ENCODE measurements at regions not wholly inside any gene's neighbourhood (a gene's known extent, or its start where the extent isn't known, plus 50 kb on each side); places are given as distances from the start of the nearest gene placed in this dataset.

- no peak for DNase-seq
- in situ Hi-C loops (cut with MboI; ENCODE audit: low pct_unique_long_range_greater_than_20kb, low sequenced_read_pairs), result no loop called here
Measured at GRCh38 chr7:69180662-69181061, 417.6 kb upstream of the AUTS2 start.

DNA sequence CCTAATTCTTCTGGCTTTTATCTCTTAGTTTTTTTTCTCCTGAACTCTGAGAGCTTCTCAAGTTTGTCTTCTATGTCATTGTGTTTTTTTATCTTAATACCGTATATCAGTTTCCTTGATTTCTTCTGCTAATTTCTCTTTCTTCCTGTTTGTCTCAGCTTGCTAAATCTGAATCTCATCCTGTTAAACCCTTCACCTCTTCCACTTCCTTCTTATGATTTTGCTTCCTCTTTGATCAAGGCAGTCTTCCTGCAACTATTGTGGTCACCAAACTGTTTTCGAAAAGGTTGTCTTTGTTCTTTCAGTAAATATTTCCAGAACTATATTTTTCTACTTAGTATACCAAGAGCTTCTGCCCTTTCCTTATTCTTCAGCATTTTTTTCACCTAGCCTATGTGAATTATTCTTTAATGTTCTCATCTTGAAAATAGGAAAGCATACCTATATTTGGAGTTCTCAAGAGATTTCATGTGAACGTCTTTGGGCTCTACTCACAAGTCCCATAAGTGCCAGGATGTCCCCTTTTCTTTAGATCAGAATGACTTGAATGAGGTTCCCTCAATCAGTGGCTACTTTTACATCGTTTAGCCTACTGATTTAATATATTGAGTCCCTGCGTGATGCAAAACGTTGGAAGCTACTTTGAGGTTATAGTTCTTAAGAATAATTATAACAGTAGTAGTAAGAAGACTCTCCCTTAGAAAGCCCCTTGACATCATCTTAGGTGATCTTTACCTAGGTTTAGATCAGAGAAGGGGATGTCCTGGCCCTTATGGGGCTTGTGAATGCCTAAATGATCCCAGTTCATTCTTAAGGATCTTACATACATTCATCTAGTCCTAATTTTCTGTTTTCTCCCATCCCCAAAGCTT, 415.4 kb upstream of the AUTS2 start:
- DNase-seq, result no peak
- in situ Hi-C loops (cut with MboI; ENCODE audit: low pct_unique_long_range_greater_than_20kb, low sequenced_read_pairs), result no loop called here

- in situ Hi-C loops (cut with MboI; ENCODE audit: low pct_unique_long_range_greater_than_20kb, low sequenced_read_pairs), result no loop called here
- no peak for DNase-seq
Measured at GRCh38 chr7:69184339-69184738, 413.9 kb upstream of the AUTS2 start.

GRCh38 chr7:69185170-69185569, 413.1 kb upstream of the AUTS2 start:
- in situ Hi-C loops (cut with MboI; ENCODE audit: low pct_unique_long_range_greater_than_20kb, low sequenced_read_pairs), result no loop called here
- DNase-seq, result no peak

- no peak for DNase-seq
- in situ Hi-C loops (cut with MboI; ENCODE audit: low pct_unique_long_range_greater_than_20kb, low sequenced_read_pairs), result no loop called here
Measured at GRCh38 chr7:69186974-69187373, 411.3 kb upstream of the AUTS2 start.

DNA sequence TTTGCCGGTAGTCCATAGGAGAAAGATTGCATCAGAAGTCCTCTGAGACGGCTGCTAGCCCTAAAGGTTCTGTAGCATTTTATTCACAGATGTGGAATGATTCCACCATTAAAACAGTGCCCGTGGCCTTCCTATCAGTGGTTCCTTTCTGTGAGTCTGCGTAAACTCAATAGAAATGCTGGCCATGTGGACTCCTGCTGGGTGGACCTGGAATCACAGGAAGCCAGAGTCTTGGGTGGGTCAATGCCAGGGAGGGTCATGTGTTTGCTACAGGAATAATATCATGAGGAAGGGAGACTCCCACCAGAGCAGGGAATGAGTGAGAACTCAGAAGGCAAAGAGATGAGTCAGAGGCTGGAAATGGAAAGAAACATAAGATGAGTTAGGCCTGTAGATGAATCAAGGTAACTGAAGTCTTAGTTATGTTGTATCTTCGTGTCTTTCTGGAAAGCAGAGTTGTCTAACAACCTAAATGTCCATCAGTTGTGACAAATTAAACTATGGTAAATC, 410.4 kb upstream of the AUTS2 start:
- in situ Hi-C loops (cut with MboI; ENCODE audit: low pct_unique_long_range_greater_than_20kb, low sequenced_read_pairs), result no loop called here

GRCh38 chr7:69189406-69189805, 408.9 kb upstream of the AUTS2 start:
- no peak for DNase-seq
- in situ Hi-C loops (cut with MboI; ENCODE audit: low pct_unique_long_range_greater_than_20kb, low sequenced_read_pairs), result no loop called here

More for the DNA sequence above, 410.4 kb upstream of the AUTS2 start:
- no peak for DNase-seq

DNA sequence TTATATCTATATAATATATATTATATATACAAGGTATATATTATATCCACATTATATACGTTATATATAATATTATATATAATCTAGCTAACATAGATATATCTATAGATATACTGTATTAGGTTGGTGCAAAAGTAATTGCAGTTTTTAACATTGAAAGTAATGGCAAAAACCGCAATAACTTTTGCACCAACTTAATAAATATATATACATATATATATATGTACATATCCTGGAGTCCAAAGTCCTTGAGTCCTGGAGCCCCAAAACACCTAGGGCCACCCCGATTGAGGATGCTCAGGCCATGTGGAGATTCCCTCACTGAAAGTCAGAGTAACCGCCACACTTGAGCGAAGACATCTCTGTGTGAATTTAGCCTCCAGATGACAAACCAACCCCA, 408.2 kb upstream of the AUTS2 start:
- no peak for DNase-seq
- in situ Hi-C loops (cut with MboI; ENCODE audit: low pct_unique_long_range_greater_than_20kb, low sequenced_read_pairs), result no loop called here

GRCh38 chr7:69190763-69191162, 407.5 kb upstream of the AUTS2 start:
- in situ Hi-C loops (cut with MboI; ENCODE audit: low pct_unique_long_range_greater_than_20kb, low sequenced_read_pairs), result no loop called here
- no peak for DNase-seq

DNA sequence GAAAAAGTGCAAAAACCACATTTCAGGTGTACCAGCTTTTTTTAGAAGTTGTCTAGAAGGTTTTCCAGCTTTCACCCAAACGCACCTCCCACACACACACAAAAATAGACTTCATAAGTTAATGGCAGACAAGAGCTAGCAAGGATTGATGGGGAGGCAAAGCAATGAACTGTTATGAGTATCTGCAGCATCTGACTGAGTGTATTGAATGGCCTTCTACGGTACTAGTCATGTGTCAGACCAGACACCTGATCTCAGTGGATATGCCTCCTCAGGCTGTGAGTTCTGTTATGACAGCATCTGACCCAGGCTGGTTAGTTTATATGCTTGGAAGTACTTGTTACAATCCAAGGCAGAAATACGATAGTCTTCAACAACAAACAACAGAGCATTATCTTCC, 406.1 kb upstream of the AUTS2 start:
- in situ Hi-C loops (cut with MboI; ENCODE audit: low pct_unique_long_range_greater_than_20kb, low sequenced_read_pairs), result no loop called here
- DNase-seq, result no peak

DNA sequence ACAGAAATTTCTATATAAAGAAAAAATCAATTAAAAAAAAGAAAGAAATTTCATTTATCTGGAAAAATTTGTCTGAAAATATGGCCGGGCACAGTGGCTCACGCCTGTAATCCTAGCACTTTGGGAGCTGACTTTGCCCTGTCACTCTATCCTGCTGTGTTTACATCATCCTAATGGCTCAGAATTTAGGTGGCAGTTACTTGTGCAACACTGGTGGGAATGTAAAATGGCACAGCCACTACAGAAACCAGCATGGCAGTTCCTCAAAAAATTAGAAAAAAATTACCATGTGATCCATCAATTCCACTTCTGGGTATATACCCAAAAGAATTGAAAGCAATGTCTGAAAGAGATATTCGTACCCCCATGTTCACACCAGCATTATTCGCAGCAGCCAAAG, 405.2 kb upstream of the AUTS2 start:
- in situ Hi-C loops (cut with MboI; ENCODE audit: low pct_unique_long_range_greater_than_20kb, low sequenced_read_pairs), result no loop called here
- DNase-seq, result no peak

DNA sequence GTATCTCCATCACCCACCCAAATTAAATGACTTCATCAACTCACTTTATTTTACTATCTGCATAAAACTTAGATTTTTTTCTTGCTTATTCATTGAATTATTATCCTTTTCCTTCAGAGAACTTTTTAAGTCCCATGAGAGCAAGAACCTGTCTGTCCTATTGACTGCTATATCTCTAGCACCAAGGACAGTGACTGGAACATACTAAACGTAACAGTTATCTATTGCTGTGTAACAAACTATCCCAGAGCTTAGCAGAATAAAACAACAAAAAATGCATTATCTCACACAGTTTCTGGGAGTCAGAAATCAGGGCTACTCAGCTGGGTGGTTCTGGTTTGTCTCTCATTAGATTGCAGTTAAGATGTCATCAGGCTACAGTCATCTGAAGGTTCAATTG, 401.7 kb upstream of the AUTS2 start:
- no peak for DNase-seq
- in situ Hi-C loops (cut with MboI; ENCODE audit: low pct_unique_long_range_greater_than_20kb, low sequenced_read_pairs), result no loop called here

- in situ Hi-C loops (cut with MboI; ENCODE audit: low pct_unique_long_range_greater_than_20kb, low sequenced_read_pairs), result no loop called here
- no peak for DNase-seq
Measured at GRCh38 chr7:69198250-69198649, 400.0 kb upstream of the AUTS2 start.

GRCh38 chr7:69199041-69199440, 399.2 kb upstream of the AUTS2 start:
- in situ Hi-C loops (cut with MboI; ENCODE audit: low pct_unique_long_range_greater_than_20kb, low sequenced_read_pairs), result no loop called here
- no peak for DNase-seq

DNA sequence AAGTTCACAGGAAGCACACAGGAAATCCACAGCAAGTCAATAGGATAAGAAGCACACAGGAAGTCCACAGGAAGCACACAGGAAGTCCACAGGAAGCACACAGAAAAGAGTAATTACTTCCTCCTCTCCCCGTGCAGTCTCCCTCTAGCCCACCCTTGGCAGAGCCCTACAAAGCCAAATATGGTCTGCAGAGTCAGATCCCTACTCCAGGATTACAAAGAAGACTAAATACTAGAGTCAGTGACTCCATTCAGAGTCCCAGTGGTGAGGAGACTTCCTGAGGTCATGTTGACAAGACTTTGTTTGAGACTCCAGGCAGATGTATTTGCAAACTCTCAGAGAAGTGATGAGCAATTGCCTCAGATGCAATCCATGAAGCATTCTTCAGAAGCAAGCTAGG, 398.6 kb upstream of the AUTS2 start:
- in situ Hi-C loops (cut with MboI; ENCODE audit: low pct_unique_long_range_greater_than_20kb, low sequenced_read_pairs), result no loop called here
- DNase-seq, result no peak

DNA sequence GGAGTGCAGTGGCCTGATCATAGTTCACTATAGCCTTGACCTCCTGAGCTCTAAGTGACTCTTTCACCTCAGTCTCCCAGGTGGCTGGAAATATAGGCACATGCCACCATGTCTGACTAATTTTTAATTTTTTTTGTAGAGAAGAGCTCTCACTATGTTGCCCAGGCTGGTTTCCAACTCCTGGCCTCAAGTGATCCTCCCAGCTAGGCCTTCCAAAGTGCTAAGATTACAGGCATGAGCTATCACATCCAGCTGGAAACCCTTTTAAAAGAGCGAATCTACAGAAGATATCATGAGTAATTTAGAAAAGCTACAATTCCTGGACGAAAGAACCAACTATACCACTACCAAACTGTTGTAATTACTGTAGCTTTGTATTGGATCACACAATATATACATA, 394.4 kb upstream of the AUTS2 start:
- in situ Hi-C loops (cut with MboI; ENCODE audit: low pct_unique_long_range_greater_than_20kb, low sequenced_read_pairs), result no loop called here
- DNase-seq, result no peak

- in situ Hi-C loops (cut with MboI; ENCODE audit: low pct_unique_long_range_greater_than_20kb, low sequenced_read_pairs), result no loop called here
- DNase-seq, result no peak
Measured at GRCh38 chr7:69204943-69205342, 393.3 kb upstream of the AUTS2 start.

- in situ Hi-C loops (cut with MboI; ENCODE audit: low pct_unique_long_range_greater_than_20kb, low sequenced_read_pairs), result no loop called here
- no peak for DNase-seq
Measured at GRCh38 chr7:69205581-69205980, 392.7 kb upstream of the AUTS2 start.

GRCh38 chr7:69208276-69208675, 390.0 kb upstream of the AUTS2 start:
- DNase-seq, result no peak
- in situ Hi-C loops (cut with MboI; ENCODE audit: low pct_unique_long_range_greater_than_20kb, low sequenced_read_pairs), result no loop called here

- in situ Hi-C loops (cut with MboI; ENCODE audit: low pct_unique_long_range_greater_than_20kb, low sequenced_read_pairs), result no loop called here
- no peak for DNase-seq
Measured at GRCh38 chr7:69208848-69209247, 389.4 kb upstream of the AUTS2 start.

- no peak for DNase-seq
- in situ Hi-C loops (cut with MboI; ENCODE audit: low pct_unique_long_range_greater_than_20kb, low sequenced_read_pairs), result no loop called here
Measured at GRCh38 chr7:69211336-69211735, 386.9 kb upstream of the AUTS2 start.

All from KBM-7 (cell line).